NCI-H460 (cell line): ENCODE measurements at regions not wholly inside any gene's neighbourhood (a gene's known extent, or its start where the extent isn't known, plus 50 kb on each side); places are given as distances from the start of the nearest gene placed in this dataset.

Source experiments
- DNase-seq: peaks from one replicate; pipeline ENCODE4 v3.0.0-alpha.2; 2016; ENCODE audit warnings: low read depth; ENCODE audit errors: extremely low read depth

DNA sequence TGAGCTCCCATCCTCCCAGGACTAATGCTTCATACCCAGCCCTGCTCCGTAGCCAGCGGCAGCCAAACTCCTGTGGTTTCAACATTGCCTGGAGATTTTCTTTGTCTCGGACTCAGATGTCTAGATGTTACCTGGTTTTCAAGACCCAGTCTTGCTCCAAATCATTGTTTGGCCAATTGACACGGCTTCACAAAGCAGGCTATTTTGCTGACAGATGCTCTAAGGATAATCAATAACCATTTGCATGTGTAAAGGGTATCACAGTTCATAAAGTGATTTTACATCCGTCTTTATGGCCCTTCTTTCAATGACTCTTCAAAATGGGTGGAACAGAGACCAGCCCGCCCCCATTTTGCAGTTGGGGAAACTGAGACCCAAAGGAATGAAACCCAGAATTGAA, 153.4 kb downstream of the SALL1 start:
- no peak for DNase-seq

DNA sequence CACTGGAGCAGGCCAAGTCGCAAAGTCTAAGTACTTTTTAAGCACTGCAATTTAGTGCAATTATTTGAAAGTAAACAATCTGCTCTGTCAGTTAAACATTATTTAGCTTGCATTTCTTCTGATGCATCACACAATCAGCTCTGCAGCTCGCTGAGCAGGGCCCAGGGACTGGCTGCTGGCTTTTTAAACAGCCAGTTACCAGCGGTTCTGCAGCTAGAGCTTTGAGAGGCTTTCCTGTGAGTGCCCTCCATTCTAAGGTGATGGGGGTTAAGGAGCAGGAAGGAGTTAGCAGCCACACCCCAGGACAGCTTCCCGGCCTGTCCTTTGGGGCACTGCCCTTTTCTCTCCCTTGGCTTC, 154.3 kb downstream of the SALL1 start:
- DNase-seq = no peak

GRCh38 chr16:50996166-50996829, 154.8 kb downstream of the SALL1 start:
- no peak for DNase-seq

- DNase-seq = no peak
These were observed 156.1 kb downstream of the SALL1 start for GRCh38 chr16:50994995-50995394.

DNA sequence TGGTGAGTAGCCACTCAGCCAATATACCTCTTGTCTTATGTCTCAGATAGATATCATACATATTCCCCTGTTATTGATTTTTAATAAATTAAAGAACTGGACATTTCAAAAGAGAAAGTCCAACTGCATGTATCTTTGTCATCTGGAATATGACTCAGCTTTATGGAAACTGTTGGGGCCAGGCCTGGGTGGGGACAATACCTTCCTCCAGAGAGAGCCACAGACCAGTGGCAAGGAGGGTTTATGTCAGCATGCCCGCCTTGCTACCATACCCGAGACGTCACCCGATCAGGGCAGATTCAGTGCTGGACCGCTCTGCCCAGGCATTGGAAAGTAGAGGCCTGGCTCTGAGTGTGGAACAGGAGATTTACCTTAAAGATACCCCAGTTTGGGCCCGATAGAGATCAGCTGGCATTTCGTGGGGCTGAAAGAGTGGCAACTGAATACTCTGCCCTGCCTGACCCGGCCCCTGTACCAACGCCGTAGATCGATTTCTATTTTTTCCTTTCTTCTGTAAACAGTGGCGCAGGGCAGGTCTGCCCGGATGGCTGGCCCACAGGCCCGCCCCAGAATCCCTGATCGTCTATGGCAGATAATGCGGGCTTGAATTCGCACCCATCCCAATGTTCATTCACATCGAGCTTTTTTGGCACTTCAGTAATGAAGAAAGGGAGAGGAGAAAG, 158.6 kb downstream of the SALL1 start:
- no peak for DNase-seq

DNA sequence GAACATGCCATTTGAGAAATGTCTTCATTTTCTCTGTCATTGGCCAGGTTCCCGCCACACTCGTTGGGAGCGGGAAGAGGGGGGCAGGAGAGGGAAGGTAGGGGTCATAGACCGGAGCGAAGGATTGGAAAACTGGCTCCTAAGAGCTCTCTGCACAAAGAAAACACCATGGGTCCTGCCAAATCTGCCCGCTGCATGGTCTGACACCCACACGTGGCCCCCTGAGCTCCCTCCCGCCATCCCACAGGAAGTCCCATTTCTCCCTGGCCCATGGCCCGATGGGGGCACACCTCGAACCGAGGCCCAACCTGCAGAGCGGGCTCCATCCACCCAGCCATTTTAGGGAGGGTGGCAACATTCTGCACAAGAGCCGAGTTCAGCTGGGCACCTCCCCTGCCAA, 159.6 kb downstream of the SALL1 start:
- DNase-seq = no peak

- DNase-seq = no peak
These were observed 160.1 kb downstream of the SALL1 start for GRCh38 chr16:50991006-50991405.

- DNase-seq = no peak
These were observed 162.0 kb downstream of the SALL1 start for GRCh38 chr16:50989047-50989446.

- DNase-seq = no peak
These were observed 162.6 kb downstream of the SALL1 start for GRCh38 chr16:50988441-50988840.

DNA sequence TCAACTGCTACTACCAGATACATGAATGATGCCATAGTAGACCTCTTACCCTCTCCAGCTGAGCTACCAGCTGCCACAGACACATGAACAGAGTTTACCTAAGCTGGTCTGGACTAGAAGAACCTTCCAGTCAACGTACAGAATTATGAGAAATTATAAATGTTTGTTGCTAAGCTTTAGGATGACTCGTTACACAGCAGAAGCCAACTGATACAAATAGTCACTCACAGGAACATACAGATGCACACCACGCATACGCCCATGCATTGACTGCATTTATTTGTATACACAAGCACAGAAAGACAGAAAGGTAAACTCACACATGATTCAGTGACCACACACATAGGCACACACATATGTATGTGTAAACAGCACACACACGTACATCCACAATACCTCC, 164.6 kb downstream of the SALL1 start:
- DNase-seq = no peak

DNA sequence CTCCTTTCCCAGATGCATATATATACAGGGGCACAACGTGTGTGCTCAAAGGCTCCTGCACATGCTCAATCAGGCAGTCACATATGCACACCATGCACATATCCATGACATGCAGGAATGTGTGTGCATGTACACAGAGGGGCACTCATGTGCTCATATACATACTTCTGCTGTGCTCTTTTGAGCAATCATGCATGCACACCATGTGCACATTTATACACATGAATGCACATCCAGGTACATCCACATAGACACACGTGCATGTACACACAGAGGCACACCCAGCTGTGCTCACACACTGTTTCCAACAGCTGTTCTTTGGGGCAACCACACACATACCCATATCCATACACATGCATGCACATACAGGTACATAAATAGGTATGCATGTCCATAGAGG, 165.3 kb downstream of the SALL1 start:
- no peak for DNase-seq

GRCh38 chr16:50984688-50985087, 166.4 kb downstream of the SALL1 start:
- DNase-seq = no peak

- DNase-seq = no peak
These were observed 168.3 kb downstream of the SALL1 start for GRCh38 chr16:50982808-50983207.

- DNase-seq = no peak
These were observed 169.1 kb downstream of the SALL1 start for GRCh38 chr16:50981951-50982350.

GRCh38 chr16:50980666-50981065, 170.4 kb downstream of the SALL1 start:
- DNase-seq = no peak

DNA sequence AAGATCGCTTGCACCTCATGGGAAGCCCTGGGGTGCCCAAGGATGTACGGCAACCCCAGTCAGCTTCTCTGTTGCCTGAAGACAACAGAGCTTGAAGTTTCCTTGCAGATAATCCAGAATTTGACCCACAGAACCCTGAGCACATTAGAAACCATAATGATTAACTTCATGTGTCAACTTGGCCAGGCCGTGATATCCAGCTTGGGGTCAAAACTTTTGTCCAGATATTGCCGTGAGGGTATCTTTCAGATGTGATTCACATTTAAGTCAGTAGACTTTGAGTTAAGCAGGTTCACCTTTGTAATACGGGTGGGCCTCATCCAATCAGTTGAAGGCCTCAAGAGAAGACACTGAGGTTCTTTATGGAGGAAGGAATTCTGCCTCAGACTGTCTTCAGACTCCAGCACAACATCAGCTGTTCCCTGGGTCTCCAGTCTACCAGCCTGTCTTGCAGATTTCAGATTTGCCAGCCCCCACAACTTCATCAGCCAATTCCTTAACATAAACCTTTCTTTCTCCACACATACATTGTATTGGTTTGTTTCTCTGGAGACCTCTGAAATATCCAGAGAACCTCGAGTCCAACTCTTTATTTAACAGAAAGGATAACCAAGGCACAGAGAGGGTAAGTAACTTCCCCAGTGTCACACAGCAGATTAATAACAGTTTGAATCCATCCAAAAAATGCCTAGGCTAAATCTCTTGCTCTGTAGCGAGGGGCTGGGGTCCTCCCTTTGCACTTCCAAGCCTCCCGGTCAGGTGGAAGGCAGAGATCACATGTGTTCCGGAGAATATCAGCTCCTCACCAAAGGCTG, 171.1 kb downstream of the SALL1 start:
- DNase-seq = no peak

- no peak for DNase-seq
These were observed 173.9 kb downstream of the SALL1 start for GRCh38 chr16:50977138-50977537.

DNA sequence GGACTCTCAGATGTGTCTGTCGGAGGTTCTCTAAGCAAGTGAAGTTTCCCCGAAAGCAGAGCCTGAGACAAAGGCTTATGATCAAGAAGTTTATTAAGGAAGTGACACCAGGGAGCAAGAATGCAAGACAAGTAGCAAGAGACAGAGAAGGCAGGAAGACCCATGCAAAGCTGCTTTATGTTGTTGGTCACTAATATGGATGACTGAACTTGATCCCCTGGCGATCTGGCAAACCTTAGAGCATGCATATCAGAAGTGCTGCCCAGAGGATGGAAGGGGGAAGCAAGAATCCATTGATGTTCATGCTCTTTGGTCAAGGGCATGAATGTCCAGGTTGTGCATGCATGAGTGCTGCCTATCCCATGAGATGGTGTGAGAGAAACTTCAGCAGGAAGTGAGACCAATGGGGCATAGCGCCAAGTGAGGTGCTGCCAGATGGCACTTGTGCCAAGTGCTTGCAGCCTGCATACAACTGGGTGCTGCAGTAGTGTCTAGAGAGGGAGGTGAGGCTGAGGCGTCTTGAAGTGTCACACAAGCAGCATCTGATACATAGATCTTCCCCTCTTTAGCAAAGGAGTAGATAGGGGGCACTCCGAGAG, 176.5 kb downstream of the SALL1 start:
- no peak for DNase-seq

DNA sequence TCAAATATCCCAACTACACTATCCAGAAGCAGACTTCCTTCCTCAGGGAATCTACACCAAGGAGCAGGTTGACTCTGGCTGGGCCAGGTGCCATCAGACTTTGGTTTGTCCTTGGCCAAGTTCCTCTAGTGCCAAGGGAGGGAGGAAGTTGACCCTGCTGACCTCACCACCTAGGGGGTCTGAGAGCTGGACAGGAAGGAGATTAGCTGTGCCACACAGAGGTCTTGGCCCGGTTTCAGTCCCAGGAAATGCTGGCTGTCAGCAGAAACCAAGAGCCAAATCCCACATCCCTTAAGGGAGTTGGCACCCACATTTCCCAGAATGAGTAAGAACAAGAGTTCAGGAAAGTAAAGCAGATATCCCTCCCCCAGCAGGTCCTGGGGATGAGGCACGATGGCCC, 178.2 kb downstream of the SALL1 start:
- no peak for DNase-seq

- no peak for DNase-seq
These were observed 180.8 kb downstream of the SALL1 start for GRCh38 chr16:50970281-50970680.

DNA sequence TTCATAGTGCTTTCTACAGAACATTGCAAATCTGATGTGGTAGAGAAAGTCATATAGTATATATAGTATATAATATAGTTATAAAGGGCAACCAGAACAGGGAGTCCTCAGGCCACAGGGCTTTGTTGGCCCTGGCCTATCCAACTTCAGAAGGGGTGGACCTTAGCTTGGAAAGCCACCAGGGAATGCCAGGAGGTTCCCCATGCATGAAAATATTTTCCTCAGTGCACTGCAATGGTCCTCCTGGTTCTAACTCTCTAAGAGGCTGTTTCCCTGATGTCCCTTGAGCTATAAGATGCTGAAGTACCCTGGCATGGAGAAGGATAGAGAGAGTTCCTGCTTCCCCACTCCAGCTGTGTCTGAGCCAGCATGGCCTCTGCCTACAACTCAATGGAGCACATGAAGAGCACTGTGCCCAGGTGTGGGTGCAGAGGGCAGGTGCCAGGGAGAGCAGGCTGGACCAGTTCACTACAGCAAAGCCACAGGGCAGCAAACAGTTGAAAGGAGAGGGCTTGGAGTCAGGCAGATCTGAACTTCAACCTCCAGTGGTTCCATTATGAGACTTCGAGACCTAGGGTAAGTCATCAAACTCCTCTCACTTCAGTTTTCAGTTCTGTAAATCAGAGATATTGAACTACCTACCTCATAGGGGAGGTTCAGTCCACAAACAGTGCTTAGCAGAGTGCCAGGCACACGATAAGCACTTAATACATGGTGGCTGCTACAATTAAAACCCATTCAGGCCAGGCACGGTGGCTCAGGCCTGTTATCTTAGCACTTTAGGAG, 183.1 kb downstream of the SALL1 start:
- no peak for DNase-seq
